ENCODE measurements at regions not wholly inside any gene's neighbourhood (a gene's known extent, or its start where the extent isn't known, plus 50 kb on each side); places are given as distances from the start of the nearest gene placed in this dataset.

GRCh38 chr6:119440953-119441352 is 91.4 kb upstream of the MAN1A1 start:
- H4K20me1 ChIP-seq (ENCODE audit: control insufficient read depth, insufficient read depth, insufficient read length): no peaks in the 10 kb centered on the region
- Mint-ChIP-seq H3K27ac (no peak overlapping the region), H3K4me3 (no peak overlapping the region), H3K36me3 (ENCODE audit: insufficient read depth in 1 of 3, low read depth in 3 of 3) (peaks cover 0 to 2% (median 0%) of the 10 kb centered on the region in 3 experiments; a peak in 2 of 7 replicates), H3K27me3 (ENCODE audit: low read depth) (no peaks in the 10 kb centered on the region), H3K9me3 (peaks cover 0 to 6% of the 10 kb centered on the region in 2 experiments; a peak in 4 of 5 replicates), H3K4me1 (peaks cover 6% of the 10 kb centered on the region in 2 experiments)
- no peak for TF ChIP-seq CTCF (conservative IDR thresholded peaks at IDR 0.05)
- WGBS (ENCODE audit: extremely low coverage, insufficient read length, low lambda C conversion rate): no CpG with 5 or more reads among the region's 37 CpGs
- no peak overlapping the region for H2BK120ac ChIP-seq (ENCODE audit: low read depth, low read length, poor library complexity, severe bottlenecking)
- no peaks in the 10 kb centered on the region for H3K79me2 ChIP-seq (ENCODE audit: insufficient read depth, low read length)
- H3K18ac ChIP-seq (ENCODE audit: insufficient read length, low read depth, low read length): no peak overlapping the region
- no peak overlapping the region for H4K91ac ChIP-seq (ENCODE audit: insufficient read length, low read depth, low read length)
- no peak overlapping the region for H3K4ac ChIP-seq (ENCODE audit: low read depth, low read length)
- no peak overlapping the region for H4K5ac ChIP-seq (ENCODE audit: insufficient read length, low read depth, low read length)
- H4K8ac ChIP-seq (replicated peaks; ENCODE audit: insufficient read length, low read depth, low read length): no peak overlapping the region
- H2BK15ac ChIP-seq (ENCODE audit: low read depth, low read length): no peak overlapping the region
- no peak overlapping the region for H3T11ph ChIP-seq (ENCODE audit: low read length)
- H3K27ac ChIP-seq (ENCODE audit: insufficient read length, low read depth, low read length): no peak overlapping the region
- H3K9me3 ChIP-seq (ENCODE audit: control insufficient read depth, low read depth, low read length): no peaks in the 10 kb centered on the region
- no peaks in the 10 kb centered on the region for H3K23me2 ChIP-seq (ENCODE audit: insufficient read length, low read depth, low read length, poor library complexity, severe bottlenecking)
- no peak overlapping the region for H2BK5ac ChIP-seq (ENCODE audit: insufficient read length, low read length)
- peaks cover 3% of the 10 kb centered on the region; the same call in 1 of the 2 replicates for H3K4me1 ChIP-seq (ENCODE audit: insufficient read depth, low read length)
- no peak overlapping the region for H3K4me2 ChIP-seq (ENCODE audit: insufficient read depth, insufficient read length, low read length)
- H3K27me3 ChIP-seq (ENCODE audit: insufficient read depth, low read length): no peaks in the 10 kb centered on the region
- H3K56ac ChIP-seq (ENCODE audit: insufficient read length, low read depth, low read length): no peak overlapping the region
- no peak overlapping the region for H2AFZ ChIP-seq (ENCODE audit: low read length)
- H2AK5ac ChIP-seq (ENCODE audit: insufficient read length, low read length): no peak overlapping the region
- no peak overlapping the region for H3K9ac ChIP-seq (ENCODE audit: extremely low read depth, insufficient read length, low read length)
- H2BK20ac ChIP-seq (ENCODE audit: low read depth, low read length, poor library complexity, severe bottlenecking): no peak overlapping the region
- no peak overlapping the region for H2BK12ac ChIP-seq (ENCODE audit: insufficient read length, low read depth, low read length)
- H3K14ac ChIP-seq (ENCODE audit: insufficient read depth, low read length): no peak overlapping the region
- DNase-seq: no peak
- H3K23ac ChIP-seq (ENCODE audit: insufficient read length, low read depth, low read length): no peak overlapping the region
- H3K79me1 ChIP-seq (ENCODE audit: insufficient read depth, low read depth, low read length, poor library complexity, severe bottlenecking): no peaks in the 10 kb centered on the region

Data from H9 (cell line).